ENCODE measurements at regions not wholly inside any gene's neighbourhood (a gene's known extent, or its start where the extent isn't known, plus 50 kb on each side); places are given as distances from the start of the nearest gene placed in this dataset.

DNA sequence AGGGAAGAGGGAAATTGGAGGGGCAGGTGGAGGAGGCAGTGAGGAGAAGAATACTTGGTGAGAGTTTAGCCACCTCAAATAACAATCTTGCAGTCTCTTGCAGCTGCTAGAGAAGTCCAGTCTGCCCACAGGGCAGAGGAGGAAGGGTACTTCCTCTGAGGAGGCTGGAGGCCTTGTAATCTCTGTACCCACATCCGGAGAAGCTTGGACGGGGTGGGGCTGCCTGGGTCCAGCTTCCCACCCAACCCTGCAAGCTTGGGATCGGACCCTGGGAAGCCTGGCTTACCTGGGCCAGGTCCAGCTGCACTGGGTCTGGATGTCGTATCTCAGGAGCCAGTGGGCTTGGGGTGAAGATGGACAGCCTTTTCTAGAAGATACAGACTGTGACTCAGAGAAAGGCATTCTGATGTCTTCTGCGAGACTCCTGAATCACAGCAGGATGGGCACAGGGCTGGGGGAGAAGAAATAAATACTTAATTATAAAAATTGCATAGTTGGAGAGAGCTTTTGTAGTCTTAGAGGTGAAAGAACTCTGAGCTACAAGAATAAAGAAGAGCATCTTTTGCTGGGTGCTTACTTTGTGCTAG, 111.8 kb upstream of the JUN start:
- TF ChIP-seq POLR2A (IDR thresholded peaks at IDR 0.05) (no peak), CTCF (IDR thresholded peaks at IDR 0.05) (no peak)
